Sigmoid colon (tissue), 4 donors: ENCODE measurements at regions not wholly inside any gene's neighbourhood (a gene's known extent, or its start where the extent isn't known, plus 50 kb on each side); places are given as distances from the start of the nearest gene placed in this dataset.

Experiments used
- CTCF ChIP-seq, 4 experiments: fragments of 450-650 bp in 3 of 4; fragments of 200-600 bp in 1 of 4; IDR thresholded peaks; one replicate each; pipeline ENCODE4 v1.5.1; 2016 to 2019; ENCODE audit warnings: antibody characterized with exemption in 4 of 4, mild to moderate bottlenecking in 3 of 4, moderate library complexity in 2 of 4
- EP300 ChIP-seq, 4 donors: sonication (generic); formaldehyde crosslinking; IDR thresholded peaks; one replicate each; pipeline ENCODE4 v1.6.1; 2017; ENCODE audit warnings: antibody characterized with exemption in 4 of 4
- POLR2A ChIP-seq, 2 donors: fragments of 450-650 bp; IDR thresholded peaks; one replicate each; pipeline ENCODE4 v1.6.1; 2016; ENCODE audit warnings: antibody characterized with exemption in 2 of 2, mild to moderate bottlenecking in 2 of 2, moderate library complexity in 2 of 2

- no peak for TF ChIP-seq CTCF (IDR thresholded peaks at IDR 0.05)
- TF ChIP-seq POLR2A (IDR thresholded peaks at IDR 0.05) = no peak
- TF ChIP-seq EP300 (IDR thresholded peaks at IDR 0.05) = no peak
These were observed 253.0 kb upstream of the CNTNAP5 start for GRCh38 chr2:123771928-123772632.
